ENCODE measurements at regions not wholly inside any gene's neighbourhood (a gene's known extent, or its start where the extent isn't known, plus 50 kb on each side); places are given as distances from the start of the nearest gene placed in this dataset.

DNA sequence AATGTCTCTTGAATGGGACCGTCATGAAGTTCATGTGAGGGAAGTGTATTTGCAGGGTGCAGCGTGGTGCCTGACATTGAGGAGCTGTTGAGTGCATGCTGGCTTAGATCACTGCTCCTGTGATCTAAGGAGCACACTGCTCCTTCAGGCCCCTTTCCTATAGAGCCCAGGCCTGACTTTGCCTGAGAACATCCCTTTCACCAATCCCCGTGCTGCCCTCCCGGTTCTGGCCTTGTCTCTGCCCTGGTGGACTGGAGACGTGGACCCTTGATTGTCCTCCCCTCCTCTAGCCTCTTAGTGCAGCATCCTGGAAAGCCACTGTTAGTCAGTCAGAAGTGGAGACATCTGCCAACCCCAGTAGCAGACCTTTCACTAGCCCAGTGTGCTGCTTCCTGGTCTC is 323.6 kb upstream of the HS6ST1 start:
- no peak overlapping the region for H3K27ac Mint-ChIP-seq
- peaks cover 52% of the 10 kb centered on the region for H3K27me3 Mint-ChIP-seq
- TF ChIP-seq, protein P1, sequence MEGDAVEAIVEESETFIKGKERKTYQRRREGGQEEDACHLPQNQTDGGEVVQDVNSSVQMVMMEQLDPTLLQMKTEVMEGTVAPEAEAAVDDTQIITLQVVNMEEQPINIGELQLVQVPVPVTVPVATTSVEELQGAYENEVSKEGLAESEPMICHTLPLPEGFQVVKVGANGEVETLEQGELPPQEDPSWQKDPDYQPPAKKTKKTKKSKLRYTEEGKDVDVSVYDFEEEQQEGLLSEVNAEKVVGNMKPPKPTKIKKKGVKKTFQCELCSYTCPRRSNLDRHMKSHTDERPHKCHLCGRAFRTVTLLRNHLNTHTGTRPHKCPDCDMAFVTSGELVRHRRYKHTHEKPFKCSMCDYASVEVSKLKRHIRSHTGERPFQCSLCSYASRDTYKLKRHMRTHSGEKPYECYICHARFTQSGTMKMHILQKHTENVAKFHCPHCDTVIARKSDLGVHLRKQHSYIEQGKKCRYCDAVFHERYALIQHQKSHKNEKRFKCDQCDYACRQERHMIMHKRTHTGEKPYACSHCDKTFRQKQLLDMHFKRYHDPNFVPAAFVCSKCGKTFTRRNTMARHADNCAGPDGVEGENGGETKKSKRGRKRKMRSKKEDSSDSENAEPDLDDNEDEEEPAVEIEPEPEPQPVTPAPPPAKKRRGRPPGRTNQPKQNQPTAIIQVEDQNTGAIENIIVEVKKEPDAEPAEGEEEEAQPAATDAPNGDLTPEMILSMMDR (IDR thresholded peaks at IDR 0.05; ENCODE audit: unreplicated experiment): no peak
- H3K9me3 Mint-ChIP-seq (ENCODE audit: low read depth): no peaks in the 10 kb centered on the region
- no peak overlapping the region for H3K4me3 Mint-ChIP-seq (ENCODE audit: low read depth)
- peaks cover 5% of the 10 kb centered on the region for H3K4me1 Mint-ChIP-seq (ENCODE audit: low read depth)
- DNase-seq (ENCODE audit: low spot score, unreplicated experiment): peak; percentile 4
- no peaks in the 10 kb centered on the region for H3K36me3 Mint-ChIP-seq (ENCODE audit: insufficient read depth)

DNA sequence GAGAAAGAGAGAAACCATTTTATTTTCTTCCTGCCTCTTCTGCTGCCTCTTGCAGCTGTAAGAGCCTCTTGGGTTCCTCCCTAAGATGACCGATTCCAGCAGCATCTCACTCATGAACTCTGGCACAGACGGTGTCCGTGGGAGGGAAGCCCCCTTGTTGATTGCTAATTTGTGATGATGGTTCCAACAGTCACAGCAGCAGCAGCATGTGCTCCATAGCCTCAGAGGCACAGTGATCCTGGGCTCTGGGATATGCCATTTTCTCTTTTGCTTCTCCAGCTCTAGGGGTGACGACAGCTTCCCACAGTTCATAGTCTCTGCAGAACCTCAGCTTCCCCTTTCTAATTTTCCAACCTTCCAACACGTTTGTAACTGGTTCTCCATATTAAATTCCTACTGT is 324.2 kb upstream of the HS6ST1 start:
- H3K9me3 Mint-ChIP-seq (ENCODE audit: low read depth): no peaks in the 10 kb centered on the region
- H3K36me3 Mint-ChIP-seq (ENCODE audit: insufficient read depth): no peaks in the 10 kb centered on the region
- H3K27ac Mint-ChIP-seq: no peak overlapping the region
- peak; percentile 0 for DNase-seq (ENCODE audit: low spot score, unreplicated experiment)
- H3K4me1 Mint-ChIP-seq (ENCODE audit: low read depth): peaks cover 5% of the 10 kb centered on the region
- peaks cover 51% of the 10 kb centered on the region for H3K27me3 Mint-ChIP-seq
- TF ChIP-seq, protein P1 (IDR thresholded peaks at IDR 0.05; ENCODE audit: unreplicated experiment): no peak
- H3K4me3 Mint-ChIP-seq (ENCODE audit: low read depth): no peak overlapping the region

DNA sequence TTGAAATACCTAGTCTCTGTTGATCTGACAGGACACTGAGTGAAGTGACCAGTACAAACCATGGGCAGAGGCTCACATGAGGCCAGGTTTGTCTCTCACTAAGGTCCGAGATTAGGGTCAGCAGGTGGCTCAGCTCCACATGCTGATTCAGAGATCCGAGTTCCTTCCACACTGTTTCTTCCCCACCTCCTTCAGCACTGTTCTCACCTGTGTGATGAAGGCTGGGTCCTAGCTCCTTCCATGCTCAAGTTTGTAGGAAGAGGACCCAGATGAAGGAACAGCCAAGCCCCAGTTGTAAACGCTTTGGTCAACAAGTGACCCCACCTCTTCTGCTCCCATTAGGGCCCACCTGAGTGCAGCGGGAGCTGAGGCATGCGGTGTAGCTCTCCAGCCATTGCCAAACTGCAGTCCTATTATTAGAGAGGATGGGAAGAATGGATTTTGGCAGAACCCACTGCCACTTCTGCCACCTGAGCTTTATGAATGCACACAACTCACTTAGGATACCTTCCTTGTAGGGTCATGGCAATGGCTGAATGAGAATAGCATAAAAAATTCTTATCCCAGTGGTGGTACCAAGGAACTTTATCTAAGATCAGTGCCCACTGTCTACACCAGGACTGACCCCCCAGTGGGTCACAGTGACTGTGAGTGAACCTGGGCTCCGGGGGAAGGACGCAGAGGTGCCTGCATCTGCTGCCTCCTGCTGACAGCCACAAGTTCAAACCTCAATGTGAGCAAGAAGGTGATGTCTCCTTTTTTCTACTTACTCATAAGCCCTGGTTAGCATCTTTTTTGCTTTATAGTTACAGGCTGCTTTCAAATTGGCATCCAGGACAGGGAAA is 324.8 kb upstream of the HS6ST1 start:
- Mint-ChIP-seq H3K4me3 (ENCODE audit: low read depth) (no peak overlapping the region), H3K4me1 (ENCODE audit: low read depth) (peaks cover 5% of the 10 kb centered on the region), H3K36me3 (ENCODE audit: insufficient read depth) (no peaks in the 10 kb centered on the region), H3K9me3 (ENCODE audit: low read depth) (no peaks in the 10 kb centered on the region), H3K27ac (no peak overlapping the region), H3K27me3 (peaks cover 47% of the 10 kb centered on the region)
- DNase-seq (ENCODE audit: low spot score, unreplicated experiment): peak; percentile 3
- TF ChIP-seq, protein P1 (IDR thresholded peaks at IDR 0.05; ENCODE audit: unreplicated experiment): no peak

DNA sequence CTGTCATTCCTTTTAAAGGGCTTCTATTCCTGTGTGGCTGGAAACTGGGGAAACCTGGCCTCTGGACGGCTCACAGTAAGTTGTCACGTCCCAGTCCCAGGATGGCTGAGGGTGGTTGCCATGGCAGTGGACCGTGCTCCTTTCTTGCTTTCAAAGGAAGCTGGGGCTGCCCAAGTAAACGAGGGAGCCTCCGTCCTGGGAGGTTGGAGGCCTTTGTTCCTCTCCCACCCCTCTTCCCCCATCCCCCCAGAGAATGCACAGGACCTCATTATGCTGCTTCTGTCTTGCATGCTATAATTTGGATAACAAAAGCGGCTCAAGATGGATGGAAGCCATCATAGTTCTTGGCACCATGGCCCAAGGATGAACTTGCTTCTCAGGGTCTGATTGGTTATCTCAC is 325.5 kb upstream of the HS6ST1 start:
- peaks cover 43% of the 10 kb centered on the region for H3K27me3 Mint-ChIP-seq
- peaks cover 4% of the 10 kb centered on the region for H3K4me1 Mint-ChIP-seq (ENCODE audit: low read depth)
- H3K4me3 Mint-ChIP-seq (ENCODE audit: low read depth): no peak overlapping the region
- no peak overlapping the region for H3K27ac Mint-ChIP-seq
- no peaks in the 10 kb centered on the region for H3K9me3 Mint-ChIP-seq (ENCODE audit: low read depth)
- TF ChIP-seq, protein P1 (IDR thresholded peaks at IDR 0.05; ENCODE audit: unreplicated experiment): no peak
- DNase-seq (ENCODE audit: low spot score, unreplicated experiment): no peak
- no peaks in the 10 kb centered on the region for H3K36me3 Mint-ChIP-seq (ENCODE audit: insufficient read depth)

DNA sequence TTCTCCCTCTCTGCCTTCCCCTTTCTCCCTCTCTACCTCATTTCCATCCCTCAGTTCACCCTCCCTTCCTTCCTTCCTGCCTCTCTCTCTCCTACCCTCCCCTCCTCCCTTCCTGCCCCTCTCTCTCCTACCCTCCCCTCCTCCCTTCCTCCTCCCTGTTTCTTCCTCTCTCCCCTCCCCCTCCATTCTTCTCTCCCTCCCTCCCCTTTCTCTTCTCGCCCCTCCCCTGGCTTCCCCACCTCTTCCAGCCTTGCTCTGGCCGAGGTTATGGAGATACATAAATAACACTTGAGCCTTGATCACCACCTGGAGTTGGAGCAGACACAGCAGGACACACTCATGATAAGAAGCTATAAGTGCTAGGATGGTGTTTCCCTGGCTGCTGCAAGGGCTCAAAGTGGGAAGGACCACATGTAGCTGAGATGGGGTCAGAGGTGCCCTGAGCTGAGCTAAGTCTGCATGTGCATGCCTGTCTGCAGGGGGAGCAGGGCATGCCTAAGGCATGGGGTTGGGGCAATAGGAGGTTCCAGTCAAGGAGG is 326.1 kb upstream of the HS6ST1 start:
- peaks cover 40% of the 10 kb centered on the region for H3K27me3 Mint-ChIP-seq
- H3K27ac Mint-ChIP-seq: no peak overlapping the region
- peak; percentile 6 for DNase-seq (ENCODE audit: low spot score, unreplicated experiment)
- no peaks in the 10 kb centered on the region for H3K36me3 Mint-ChIP-seq (ENCODE audit: insufficient read depth)
- peaks cover 4% of the 10 kb centered on the region for H3K4me1 Mint-ChIP-seq (ENCODE audit: low read depth)
- TF ChIP-seq, protein P1 (IDR thresholded peaks at IDR 0.05; ENCODE audit: unreplicated experiment): no peak
- H3K4me3 Mint-ChIP-seq (ENCODE audit: low read depth): no peak overlapping the region
- H3K9me3 Mint-ChIP-seq (ENCODE audit: low read depth): no peaks in the 10 kb centered on the region
